PC-9 (cell line): ENCODE measurements at regions not wholly inside any gene's neighbourhood (a gene's known extent, or its start where the extent isn't known, plus 50 kb on each side); places are given as distances from the start of the nearest gene placed in this dataset.

Experiments used
- BruUV-seq: library from RNA; stranded (reverse); fragments of 400-500 nt; replicated peaks from 2 replicates; lab custom pipeline; 2021; lab: Mats Ljungman, UMichigan
- CTCF ChIA-PET: fragments of 300-600 bp; sonication (Branson Sonifier 250); formaldehyde crosslinking; loops from one replicate; lab custom pipeline; 2022; ENCODE audit warnings: antibody characterized with exemption; lab: Charles Lee
- POLR2A ChIA-PET: fragments of 300-600 bp; sonication (Branson Sonifier 250); formaldehyde crosslinking; loops from one replicate; lab custom pipeline; 2022; ENCODE audit warnings: antibody characterized with exemption; ENCODE audit not compliant: unreplicated experiment; lab: Charles Lee
- DNase-seq, 2 experiments: peaks; one replicate each; pipeline versions ENCODE4 v3.0.0 to v3.0.0-alpha.2; 2015 to 2022; ENCODE audit warnings: mixed read lengths in 1 of 2
- H2AFZ ChIP-seq: fragments of 200-600 bp; sonication (generic); 2 replicates; pipeline ENCODE4 v1.8.1; 2017; ENCODE audit warnings: antibody characterized with exemption
- H3F3A ChIP-seq: fragments of 200-600 bp; sonication (generic); 2 replicates; pipeline ENCODE4 v1.8.1; 2017; ENCODE audit warnings: antibody characterized with exemption, mild to moderate bottlenecking, low read depth; ENCODE audit not compliant: insufficient read depth
- H3K27ac ChIP-seq: fragments of 200-600 bp; sonication (generic); 2 replicates; pipeline ENCODE4 v1.6.1; 2016; ENCODE audit warnings: mixed run types
- H3K27me3 ChIP-seq: fragments of 200-600 bp; sonication (generic); 2 replicates; pipeline ENCODE4 v1.6.1; 2016; ENCODE audit warnings: low read depth, mixed run types; ENCODE audit not compliant: insufficient read depth
- H3K36me3 ChIP-seq: fragments of 200-600 bp; sonication (generic); 2 replicates; pipeline ENCODE4 v1.6.1; 2016; ENCODE audit warnings: low read depth, mixed run types
- H3K4me1 ChIP-seq: fragments of 200-600 bp; sonication (generic); replicated peaks from 2 replicates; pipeline ENCODE4 v1.6.1; 2016; ENCODE audit warnings: mixed run types; ENCODE audit not compliant: insufficient read depth
- H3K4me2 ChIP-seq: fragments of 200-600 bp; sonication (generic); 2 replicates; pipeline ENCODE4 v1.6.1; 2017; ENCODE audit warnings: mixed run types
- H3K4me3 ChIP-seq: fragments of 200-600 bp; sonication (generic); 2 replicates; pipeline ENCODE4 v1.6.1; 2016; ENCODE audit warnings: mixed run types
- H3K79me2 ChIP-seq: fragments of 200-600 bp; sonication (generic); 2 replicates; pipeline ENCODE4 v1.6.1; 2017; ENCODE audit warnings: low read depth, mixed run types
- H3K9me2 ChIP-seq: fragments of 200-600 bp; sonication (generic); 2 replicates; pipeline ENCODE4 v1.8.1; 2017; ENCODE audit warnings: mild to moderate bottlenecking; ENCODE audit not compliant: insufficient read depth
- H3K9me3 ChIP-seq: fragments of 200-600 bp; sonication (generic); 2 replicates; pipeline ENCODE4 v1.8.1; 2016; ENCODE audit warnings: low read depth; ENCODE audit not compliant: insufficient read depth
- H4K20me1 ChIP-seq: fragments of 200-600 bp; sonication (generic); 2 replicates; pipeline ENCODE4 v1.8.1; 2017; ENCODE audit not compliant: insufficient read depth
- CTCF ChIP-seq: fragments of 200-600 bp; sonication (generic); conservative IDR thresholded peaks from 2 replicates; pipeline ENCODE4 v1.6.1; 2017; ENCODE audit warnings: mixed run types, antibody characterized with exemption, mild to moderate bottlenecking, moderate library complexity
- EZH2 ChIP-seq: fragments of 200-600 bp; sonication (generic); IDR thresholded peaks from 2 replicates; pipeline ENCODE4 v1.8.0; 2017; ENCODE audit warnings: antibody characterized with exemption, low read depth
- intact Hi-C: fragments of 100-400 bp; cut with micrococcal nuclease; formaldehyde crosslinking; loops from one replicate; pipeline ENCODE4 v1.10.0; 2022; ENCODE audit not compliant: unreplicated experiment

DNA sequence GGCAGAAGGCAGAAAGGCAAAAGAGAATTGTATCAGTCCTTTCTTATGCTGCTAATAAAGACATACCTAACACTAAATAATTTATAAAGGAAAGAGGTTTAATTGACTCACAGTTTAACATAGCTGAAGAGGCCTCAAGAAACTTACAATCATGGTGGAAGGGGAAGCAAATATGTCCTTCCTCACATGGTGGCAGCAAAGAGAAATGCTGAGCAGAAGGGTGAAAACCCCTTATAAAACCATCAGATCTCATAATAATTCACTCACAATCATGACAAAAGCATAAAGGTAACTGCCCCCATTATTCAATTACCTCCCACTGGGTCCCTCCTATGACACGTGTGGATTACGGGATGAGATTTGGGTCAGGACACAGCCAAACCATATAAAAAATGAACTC, 312.5 kb upstream of the PTGER4 start:
- Histone ChIP-seq H3F3A (no peaks in the 10 kb centered on the region), H2AFZ (no peak overlapping the region), H4K20me1 (no peaks in the 10 kb centered on the region), H3K27me3 (no peaks in the 10 kb centered on the region), H3K79me2 (no peaks in the 10 kb centered on the region), H3K9me3 (peaks cover 14% of the 10 kb centered on the region), H3K4me3 (no peak overlapping the region), H3K9me2 (no peaks in the 10 kb centered on the region), H3K4me1 (no peaks in the 10 kb centered on the region), H3K4me2 (no peak overlapping the region), H3K36me3 (no peaks in the 10 kb centered on the region), H3K27ac (no peak overlapping the region)
- intact Hi-C loops, result loop anchor here (5.0 kb wide), 1 partner anchor 320 kb away; no protein-coding TSS in a partner anchor
- BruUV-seq, result no TSS peak
- no peak for DNase-seq
- TF ChIP-seq CTCF, result no peak
- no peak for TF ChIP-seq EZH2
- CTCF ChIA-PET, result no interaction called here
- POLR2A ChIA-PET, result no interaction called here

DNA sequence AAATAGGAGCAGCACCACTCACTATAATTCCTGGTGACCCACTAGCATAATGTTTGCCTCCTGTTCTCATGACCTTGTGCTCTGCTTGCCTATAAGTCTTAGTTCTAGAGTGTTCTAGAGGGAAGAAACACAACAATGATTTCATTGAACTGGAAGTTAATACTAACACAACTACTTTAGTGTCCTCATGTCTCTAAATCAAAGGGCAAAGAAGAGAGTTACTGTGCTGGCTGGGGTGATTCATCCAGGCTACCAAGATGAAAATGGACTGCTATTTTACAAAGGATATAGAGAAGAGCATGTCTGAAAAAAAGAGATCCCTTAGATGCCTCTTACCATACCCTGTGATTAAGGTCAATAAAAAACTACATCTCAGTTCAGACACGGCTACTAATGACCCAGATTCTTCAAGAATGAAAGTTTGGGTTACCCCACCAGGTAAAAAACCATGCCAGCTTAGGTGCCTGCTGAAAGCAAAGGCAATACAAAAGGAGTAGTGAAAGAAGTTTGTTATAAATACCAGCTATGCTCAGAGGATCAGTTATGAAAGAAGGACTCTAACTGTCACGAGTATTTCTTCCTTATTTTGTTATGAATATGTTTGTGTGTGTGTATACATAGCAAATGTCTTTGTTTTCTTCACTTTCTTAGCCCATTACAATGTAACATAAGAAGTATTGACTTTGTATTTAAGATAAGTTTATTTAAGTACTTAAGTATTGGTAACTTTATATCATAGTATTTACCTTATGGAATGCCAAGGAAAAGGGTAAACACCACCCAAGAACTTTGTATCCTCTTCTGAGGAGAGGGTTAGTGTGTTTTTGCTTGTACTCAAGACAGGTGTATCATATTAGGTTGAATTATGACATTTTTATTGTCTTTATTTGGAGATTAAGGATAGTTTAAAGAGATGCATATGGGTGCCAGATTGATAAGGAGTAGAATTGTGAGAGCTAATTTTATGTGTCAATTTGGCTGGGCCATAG, 314.1 kb upstream of the PTGER4 start:
- BruUV-seq, result no TSS peak
- Histone ChIP-seq H3K9me3 (peaks cover 14% of the 10 kb centered on the region), H3K36me3 (no peaks in the 10 kb centered on the region), H2AFZ (no peak overlapping the region), H3K4me2 (no peak overlapping the region), H3K27me3 (no peaks in the 10 kb centered on the region), H3K27ac (no peak overlapping the region), H3K4me1 (no peaks in the 10 kb centered on the region), H3K4me3 (no peak overlapping the region), H3F3A (no peaks in the 10 kb centered on the region), H3K9me2 (no peaks in the 10 kb centered on the region), H3K79me2 (no peaks in the 10 kb centered on the region), H4K20me1 (no peaks in the 10 kb centered on the region)
- intact Hi-C loops, result loop anchor here (5.0 kb wide), 1 partner anchor 322 kb away; no protein-coding TSS in a partner anchor
- TF ChIP-seq EZH2 (no peak), CTCF (no peak)
- no peak for DNase-seq
- ChIA-PET CTCF (no interaction called here), POLR2A (no interaction called here)

GRCh38 chr5:40364441-40364840, 315.3 kb upstream of the PTGER4 start:
- no peak overlapping the region for H3K4me2 ChIP-seq
- ChIA-PET POLR2A (no interaction called here), CTCF (no interaction called here)
- no peaks in the 10 kb centered on the region for H3K27me3 ChIP-seq
- no peaks in the 10 kb centered on the region for H3F3A ChIP-seq
- no peak overlapping the region for H3K4me3 ChIP-seq
- intact Hi-C loops, result no loop called here
- no peak overlapping the region for H3K27ac ChIP-seq
- no peaks in the 10 kb centered on the region for H3K9me2 ChIP-seq
- no TSS peak for BruUV-seq
- no peaks in the 10 kb centered on the region for H3K36me3 ChIP-seq
- no peaks in the 10 kb centered on the region for H4K20me1 ChIP-seq
- H3K4me1 ChIP-seq, result no peaks in the 10 kb centered on the region
- H3K9me3 ChIP-seq, result peaks cover 14% of the 10 kb centered on the region
- no peak overlapping the region for H2AFZ ChIP-seq
- TF ChIP-seq EZH2 (no peak), CTCF (no peak)
- DNase-seq, result no peak
- H3K79me2 ChIP-seq, result no peaks in the 10 kb centered on the region
